NCI-H187 treated with DMSO at 0.1 percent for 48 hours (cell line): ENCODE measurements at regions not wholly inside any gene's neighbourhood (a gene's known extent, or its start where the extent isn't known, plus 50 kb on each side); places are given as distances from the start of the nearest gene placed in this dataset.

Experiments
- DNase-seq: peaks from one replicate; lab custom pipeline; 2025; lab: John Stamatoyannopoulos, UW

DNA sequence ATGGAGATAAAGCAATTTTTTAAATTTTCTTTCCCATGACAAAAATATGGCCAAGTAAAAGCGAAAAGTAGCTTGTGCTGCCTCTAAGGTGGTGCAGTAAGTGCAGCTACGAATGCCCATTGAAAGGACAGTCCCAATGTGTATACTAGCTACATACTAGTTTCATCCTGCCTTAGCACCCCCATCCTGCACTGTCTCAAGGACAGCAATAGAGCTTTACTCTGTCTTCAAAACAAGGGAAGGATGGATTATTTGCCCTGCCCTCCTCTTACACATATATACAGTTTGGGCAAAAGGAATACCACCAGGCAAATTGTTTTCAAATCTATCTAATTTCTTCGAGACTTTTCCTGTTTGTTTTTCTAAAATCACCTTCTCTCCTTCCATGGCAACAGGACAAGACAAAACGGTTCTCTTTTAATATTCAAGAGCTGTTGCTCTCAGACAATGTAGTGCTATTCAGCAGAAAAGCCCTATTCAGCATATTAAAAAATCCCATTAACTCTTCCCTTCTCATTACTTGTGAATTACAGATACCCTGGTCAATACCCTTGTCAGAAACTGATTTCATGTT lies 75.1 kb upstream of the SLC7A11 start:
- no peak for DNase-seq

DNA sequence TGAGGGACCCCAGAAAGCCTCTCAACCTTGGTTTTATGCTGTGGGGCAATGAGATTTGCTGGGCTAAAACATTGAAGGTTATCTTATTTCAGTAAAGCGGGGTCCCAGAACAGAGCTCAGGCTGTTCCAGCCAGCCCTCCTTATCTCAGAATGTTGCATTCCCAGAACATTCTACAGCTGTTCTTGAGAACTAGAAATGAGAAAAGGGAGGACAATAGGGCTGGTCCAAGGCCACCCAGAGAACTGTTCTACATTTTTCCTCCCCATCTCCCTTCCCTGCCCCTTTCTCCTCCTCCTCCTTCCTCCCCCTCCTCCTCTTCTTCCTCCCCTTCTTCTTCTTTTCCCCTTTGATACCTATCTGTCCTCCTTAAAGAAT lies 70.4 kb upstream of the SLC7A11 start:
- DNase-seq = no peak

DNA sequence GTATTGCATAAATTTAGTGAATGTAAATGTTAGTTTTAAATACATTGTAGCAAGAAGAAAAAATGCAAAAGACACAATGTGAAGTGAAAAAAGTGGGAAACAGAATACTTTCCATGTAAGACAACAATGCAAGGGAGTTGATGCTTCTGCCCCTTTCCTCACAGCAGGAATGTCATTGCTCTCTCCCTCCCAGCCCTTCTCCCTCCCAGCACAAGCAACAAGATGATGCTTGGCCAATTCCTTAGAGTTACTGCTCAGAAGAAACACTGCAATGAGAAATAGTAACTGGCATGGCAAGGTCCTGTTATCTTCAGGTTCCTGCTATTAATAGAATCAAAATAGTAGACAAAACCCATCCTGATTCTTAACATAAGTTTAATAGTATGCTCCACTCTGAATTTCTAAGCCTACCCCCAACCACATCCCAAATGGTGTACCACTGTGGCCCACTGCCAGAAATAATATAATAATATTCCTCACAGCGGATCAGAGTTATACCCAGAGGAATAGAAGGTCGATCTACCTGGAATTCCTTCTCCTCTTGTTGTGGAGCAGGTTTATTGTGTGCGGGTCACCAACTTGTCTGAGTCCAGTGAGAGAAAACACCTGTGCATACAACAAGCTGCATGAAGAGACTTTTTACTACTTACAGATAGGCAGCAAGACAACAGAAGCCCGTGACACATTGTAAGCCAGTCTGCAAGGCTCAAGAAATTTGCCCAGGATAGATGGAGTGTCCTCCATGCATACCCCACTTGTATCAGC lies 69.8 kb upstream of the SLC7A11 start:
- no peak for DNase-seq

DNA sequence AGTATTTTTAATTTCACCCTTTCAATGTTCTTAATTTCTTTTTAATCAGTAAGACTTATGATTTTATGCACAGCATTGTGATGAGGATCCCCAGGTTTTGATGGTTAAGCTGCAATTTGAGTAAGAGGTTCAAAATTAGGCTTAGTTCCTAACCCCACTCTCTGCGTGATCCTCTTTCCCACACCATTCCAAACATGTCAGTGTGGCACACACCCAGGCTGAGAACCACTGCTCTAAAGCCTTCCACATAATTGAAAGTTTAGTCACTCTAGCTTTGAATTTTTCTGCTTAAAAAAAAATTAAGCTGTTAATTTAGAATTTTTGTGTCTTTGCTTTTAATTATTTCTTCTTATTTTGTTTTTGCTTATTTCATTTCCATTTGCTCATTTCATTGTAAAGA lies 68.8 kb upstream of the SLC7A11 start:
- DNase-seq = no peak

DNA sequence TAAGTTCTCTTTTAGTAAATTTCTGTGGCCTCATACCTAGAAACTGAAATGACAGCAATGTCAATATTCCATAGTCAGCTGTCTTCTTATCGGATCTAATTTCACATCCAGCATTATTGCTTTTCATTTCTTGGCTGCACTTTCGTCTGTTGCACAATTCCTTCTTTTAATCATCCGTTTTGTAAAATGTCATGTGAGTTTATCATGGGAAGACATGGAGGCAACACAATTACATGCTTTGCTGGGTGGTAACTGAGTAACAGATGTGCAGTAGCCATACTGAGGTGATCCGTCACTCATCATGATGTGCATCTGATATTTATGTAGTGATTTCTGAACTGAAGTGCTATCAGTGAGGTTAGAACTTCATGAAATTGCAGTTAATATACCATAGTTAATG lies 68.3 kb upstream of the SLC7A11 start:
- DNase-seq = no peak

DNA sequence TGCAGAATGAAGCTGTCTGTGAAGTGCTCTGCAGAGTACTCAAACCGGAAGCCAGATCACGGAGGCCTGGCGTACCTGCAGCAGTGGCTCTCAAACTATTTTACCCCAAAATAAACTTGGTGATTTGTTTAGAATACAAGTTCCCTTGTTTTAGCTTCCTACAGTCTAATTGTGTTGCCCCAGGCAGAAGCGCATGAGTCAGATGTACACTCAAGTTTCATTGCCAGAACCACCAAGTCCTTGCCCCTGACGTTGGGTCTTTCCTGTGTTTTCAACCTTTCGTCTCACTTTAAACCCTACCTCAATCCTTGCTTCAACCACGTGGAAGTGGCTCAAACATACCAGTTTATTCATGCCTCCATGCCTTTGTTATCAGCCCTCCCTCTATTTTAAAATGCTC lies 66.2 kb upstream of the SLC7A11 start:
- no peak for DNase-seq

DNA sequence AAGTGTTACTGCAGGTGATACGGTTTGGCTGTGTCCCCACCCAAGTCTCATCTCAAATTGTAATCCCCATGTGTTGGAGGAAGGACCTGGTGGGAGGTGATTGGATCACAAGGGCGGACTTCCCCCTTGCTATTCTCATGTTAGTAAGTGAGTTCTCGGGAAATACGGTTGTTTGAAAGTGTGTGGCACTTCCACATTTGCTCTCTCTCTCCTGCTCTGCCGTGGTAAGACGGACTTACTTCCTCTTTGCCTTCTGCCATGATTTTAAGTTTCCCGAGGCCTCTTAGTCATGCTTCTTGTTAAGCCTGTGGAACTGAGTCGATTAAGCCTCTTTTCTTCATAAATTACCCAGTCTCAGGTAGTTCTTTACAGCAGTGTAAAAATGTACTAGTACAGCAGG lies 65.2 kb upstream of the SLC7A11 start:
- DNase-seq = no peak

DNA sequence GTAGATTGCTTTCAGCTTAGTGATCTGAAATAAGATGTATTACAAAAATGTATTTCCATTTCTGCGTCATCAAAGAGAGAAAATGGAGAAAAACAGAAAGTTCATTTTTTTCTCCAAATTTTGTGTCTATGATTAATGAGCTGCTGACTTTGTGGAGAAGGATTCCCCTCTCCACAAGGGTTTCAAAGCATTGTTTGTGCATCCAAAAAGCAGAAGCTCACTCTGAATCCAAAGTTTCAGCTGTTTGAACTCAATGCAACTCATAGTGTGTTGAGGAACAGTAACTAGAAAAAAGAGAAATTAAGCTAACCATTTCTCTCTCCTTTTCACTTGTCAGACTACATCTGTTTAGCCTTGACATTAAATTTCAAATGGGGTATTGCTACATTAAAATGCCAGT lies 62.9 kb upstream of the SLC7A11 start:
- no peak for DNase-seq

DNA sequence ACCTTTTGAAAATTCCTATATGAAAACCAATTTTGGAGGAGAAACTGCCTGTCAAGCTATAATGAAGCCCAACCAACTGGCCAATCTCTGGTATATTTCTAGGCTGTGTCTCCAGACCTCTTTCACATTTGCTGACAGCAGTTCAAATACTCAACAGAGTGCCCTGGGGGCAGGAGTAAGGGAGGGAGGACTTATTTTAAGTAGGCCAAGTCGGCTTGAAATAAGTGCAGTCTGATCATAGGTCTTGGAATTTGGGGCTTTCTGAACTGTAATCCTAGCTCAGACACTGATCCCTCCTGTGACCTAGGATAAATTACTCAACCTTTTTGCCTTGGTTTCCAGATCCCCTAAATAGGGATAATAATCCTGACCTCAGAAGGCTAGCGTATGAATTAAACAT lies 59.4 kb upstream of the SLC7A11 start:
- DNase-seq = no peak

DNA sequence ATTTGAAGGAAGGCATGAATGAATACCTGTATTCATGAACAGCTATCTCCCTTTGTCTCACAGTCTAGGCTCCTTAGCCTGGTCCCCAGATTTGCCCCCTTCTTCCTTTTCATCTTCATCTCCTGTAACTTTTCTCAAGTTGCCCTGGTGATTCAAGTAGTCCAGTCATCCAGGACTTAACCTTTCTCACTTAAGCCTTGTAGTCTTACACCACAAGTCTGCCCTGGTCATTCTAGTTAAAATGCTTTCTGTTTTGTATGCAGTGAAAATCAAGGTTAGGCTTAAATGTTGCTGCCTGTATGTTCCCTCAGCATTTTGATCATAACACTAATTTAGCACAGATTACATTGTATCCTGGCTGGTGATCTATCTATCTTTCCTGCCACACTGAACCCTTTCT lies 58.5 kb upstream of the SLC7A11 start:
- DNase-seq = no peak

DNA sequence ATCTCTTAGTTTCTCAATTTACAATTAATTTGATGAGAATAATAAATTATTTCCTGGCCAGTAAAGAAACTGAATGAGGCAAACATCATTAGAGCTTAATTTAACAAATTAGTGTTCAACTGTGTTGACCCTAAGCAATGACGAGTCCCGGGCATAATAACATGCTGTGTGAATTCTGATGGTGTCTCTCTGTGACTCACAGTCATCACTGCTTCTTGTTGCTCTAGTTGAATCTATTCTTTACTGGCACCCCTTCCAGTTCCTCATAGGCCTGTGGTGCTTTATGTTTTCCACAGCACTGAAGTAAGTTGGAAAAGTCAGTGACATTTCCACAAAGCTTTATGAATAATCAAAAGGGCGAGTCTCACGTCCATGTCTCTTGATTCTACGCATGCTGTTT lies 57.7 kb upstream of the SLC7A11 start:
- DNase-seq = no peak

DNA sequence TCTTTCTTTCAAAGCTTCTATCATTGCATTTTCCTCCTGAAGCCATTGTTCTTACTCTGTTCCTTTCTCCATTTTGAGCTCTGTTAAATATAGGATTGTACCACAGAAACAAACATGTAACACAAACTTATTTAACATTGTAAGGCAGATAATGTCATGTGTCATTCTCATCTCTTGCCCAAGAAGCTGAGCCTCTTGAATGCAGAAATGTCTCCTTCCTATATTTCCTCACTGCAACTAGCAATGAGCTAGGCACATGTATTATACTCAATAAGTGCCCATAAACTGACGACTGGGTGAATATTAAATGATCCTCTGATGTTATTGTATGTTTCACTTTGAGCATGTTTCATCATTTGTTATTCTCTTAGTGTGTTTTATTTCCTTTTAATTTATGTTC lies 56.7 kb upstream of the SLC7A11 start:
- DNase-seq = no peak

DNA sequence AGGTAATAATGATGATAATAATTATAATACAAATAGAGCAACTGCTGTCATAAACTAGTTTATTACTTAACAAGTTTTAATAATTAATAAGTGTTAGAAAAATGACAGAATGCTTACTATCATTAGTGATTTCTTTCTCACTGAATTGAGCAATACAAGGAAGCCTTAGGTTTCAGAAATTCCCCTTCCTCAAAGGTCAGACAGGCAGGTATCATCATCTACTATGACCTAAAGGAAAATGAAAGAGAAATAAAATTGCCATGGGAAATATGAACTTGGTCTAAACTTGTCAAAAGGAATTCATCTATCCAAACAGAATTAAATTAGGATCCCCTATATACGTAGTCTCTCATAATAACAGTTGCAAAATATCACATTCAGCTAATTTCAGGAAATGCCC lies 56.3 kb upstream of the SLC7A11 start:
- no peak for DNase-seq

DNA sequence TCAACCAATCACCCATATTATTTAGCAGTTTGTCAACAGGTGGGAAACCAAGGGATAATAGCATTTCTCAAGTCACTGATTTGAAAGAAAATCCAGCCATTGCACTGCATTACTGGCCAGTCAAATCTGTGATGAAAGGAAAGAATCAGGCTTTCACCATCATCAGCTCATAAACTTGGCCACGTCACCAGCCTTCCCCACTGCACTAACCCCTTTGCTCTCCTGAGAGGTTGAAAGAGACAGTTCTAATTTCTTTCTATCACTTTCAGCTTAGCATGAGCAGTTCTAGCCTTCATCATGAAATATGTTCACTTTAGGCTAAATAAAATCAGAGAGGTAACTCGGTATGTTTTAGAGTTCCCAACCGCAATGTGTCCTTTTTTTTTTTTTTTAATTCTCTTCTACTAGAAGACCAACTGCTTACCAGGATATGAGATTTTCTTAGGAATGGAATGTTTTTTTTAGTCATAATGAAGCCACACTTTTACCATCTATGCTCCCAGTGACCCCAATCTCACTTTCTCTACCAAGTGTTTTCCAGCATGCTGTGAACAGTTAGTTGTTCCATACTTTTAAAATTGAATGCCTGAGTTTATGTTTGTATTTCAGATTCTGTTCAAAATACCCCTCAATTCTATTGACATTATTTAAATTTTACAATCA lies 55.7 kb upstream of the SLC7A11 start:
- no peak for DNase-seq

DNA sequence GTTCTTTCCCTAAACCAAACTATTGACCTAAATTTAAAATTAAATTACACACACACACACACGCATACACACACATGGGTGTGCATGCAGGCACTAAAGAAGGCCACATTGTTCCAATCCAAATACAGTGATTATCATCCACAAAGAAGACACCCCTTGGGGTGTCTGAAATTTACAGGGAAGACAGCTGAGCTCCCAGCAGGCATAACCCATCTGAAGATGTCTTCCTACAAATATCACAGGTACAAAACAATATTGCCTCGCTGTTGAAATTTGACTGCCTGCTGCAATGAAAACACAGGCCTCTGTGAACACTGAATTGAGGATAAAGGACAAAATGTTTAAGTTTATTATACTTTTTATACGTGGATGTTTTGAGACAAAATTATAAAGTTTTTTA lies 50.2 kb upstream of the SLC7A11 start:
- no peak for DNase-seq
